ENCODE measurements at regions not wholly inside any gene's neighbourhood (a gene's known extent, or its start where the extent isn't known, plus 50 kb on each side); places are given as distances from the start of the nearest gene placed in this dataset.

DNA sequence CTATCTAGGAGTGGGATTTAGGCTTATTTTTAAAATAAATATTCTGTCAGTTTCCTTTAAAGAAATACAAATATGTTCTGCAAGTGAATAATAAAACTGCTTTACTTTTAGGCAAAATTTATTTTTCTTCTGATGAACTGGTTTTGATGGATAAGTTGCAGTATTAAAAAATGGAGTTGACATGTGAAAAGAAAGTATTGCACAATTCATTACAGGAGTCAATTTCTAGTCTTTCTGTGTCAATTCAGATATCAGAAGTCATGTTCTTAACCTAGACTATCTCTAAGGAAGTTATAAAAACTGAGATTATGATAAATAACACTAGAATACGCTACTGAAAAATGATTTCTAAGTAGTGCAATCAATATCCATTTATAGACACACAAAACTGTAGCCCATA lies 270.2 kb upstream of the TMPRSS15 start:
- TF ChIP-seq YY1 (IDR thresholded peaks at IDR 0.05; ENCODE audit: insufficient read depth, insufficient read length) (no peak), SUZ12 (IDR thresholded peaks at IDR 0.05; ENCODE audit: extremely low read depth, insufficient read depth, insufficient read length) (no peak), ZNF274 (IDR thresholded peaks at IDR 0.05; ENCODE audit: low read depth, low read length) (no peak)
- no peaks in the 10 kb centered on the region for H3K4me1 ChIP-seq (ENCODE audit: insufficient read depth, insufficient read length)

DNA sequence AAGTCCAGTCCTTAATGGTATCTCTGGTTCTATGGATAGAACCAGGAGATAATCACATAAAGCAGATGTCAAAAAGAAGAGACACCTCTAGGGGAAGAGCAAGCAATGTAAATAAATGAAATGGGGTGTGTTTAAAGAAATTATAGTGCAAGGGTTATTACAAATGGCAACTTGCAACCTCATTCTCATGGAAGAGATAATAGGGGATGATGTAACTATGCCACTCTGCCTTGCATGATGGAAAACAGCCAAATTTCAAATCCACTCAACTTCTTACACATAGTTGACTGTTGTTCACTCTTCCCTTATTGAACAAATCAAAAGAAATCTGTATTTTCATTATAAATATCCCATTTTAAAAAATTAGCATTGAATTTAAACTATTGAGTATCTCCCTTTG lies 274.0 kb upstream of the TMPRSS15 start:
- no peaks in the 10 kb centered on the region for H3K9me3 ChIP-seq (ENCODE audit: insufficient read depth, low read length)
- no peak overlapping the region for H3K9ac ChIP-seq (ENCODE audit: insufficient read length, low read depth)
- no peak for DNase-seq (ENCODE audit: low read depth, low spot score)

More for the DNA sequence above, 270.2 kb upstream of the TMPRSS15 start:
- Histone ChIP-seq H3K9ac (ENCODE audit: insufficient read length, low read depth) (no peak overlapping the region), H3K36me3 (ENCODE audit: insufficient read depth, insufficient read length, low read length) (no peaks in the 10 kb centered on the region), H3K27me3 (ENCODE audit: insufficient read depth, insufficient read length) (no peaks in the 10 kb centered on the region), H3K4me3 (ENCODE audit: insufficient read length, low read depth) (no peak overlapping the region), H3K9me3 (ENCODE audit: insufficient read depth, low read length) (no peaks in the 10 kb centered on the region)
- DNase-seq (ENCODE audit: low read depth, low spot score), result no peak

DNA sequence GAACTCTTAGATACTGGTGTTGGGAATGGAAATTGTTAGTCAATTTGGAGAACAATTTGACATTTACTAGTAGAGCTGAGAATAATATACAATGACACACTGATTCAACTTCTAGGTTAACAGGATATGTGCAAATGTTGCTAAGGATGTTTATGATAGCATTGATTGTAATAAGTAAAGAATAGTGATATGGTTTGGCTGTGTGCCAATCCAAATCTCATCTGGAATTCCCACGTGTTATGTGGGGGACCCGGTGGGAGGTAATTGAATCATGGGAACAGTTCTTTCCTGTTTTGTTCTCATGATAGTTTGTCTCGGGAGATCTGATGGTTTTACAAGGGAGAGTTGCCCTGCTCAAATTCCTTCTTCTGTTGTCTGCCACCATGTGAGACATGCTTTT lies 302.4 kb upstream of the TMPRSS15 start:
- H3K27me3 ChIP-seq (ENCODE audit: insufficient read depth, insufficient read length), result no peaks in the 10 kb centered on the region
- H3K9me3 ChIP-seq (ENCODE audit: insufficient read depth, low read length), result no peaks in the 10 kb centered on the region
- TF ChIP-seq ZNF274 (IDR thresholded peaks at IDR 0.05; ENCODE audit: low read depth, low read length) (no peak), SUZ12 (IDR thresholded peaks at IDR 0.05; ENCODE audit: extremely low read depth, insufficient read depth, insufficient read length) (no peak)
- no peaks in the 10 kb centered on the region for H3K4me1 ChIP-seq (ENCODE audit: insufficient read depth, insufficient read length)
- DNase-seq (ENCODE audit: low read depth, low spot score), result no peak
- H3K9ac ChIP-seq (ENCODE audit: insufficient read length, low read depth), result no peak overlapping the region
- H3K4me3 ChIP-seq (ENCODE audit: insufficient read length, low read depth), result no peak overlapping the region
- no peaks in the 10 kb centered on the region for H3K36me3 ChIP-seq (ENCODE audit: insufficient read depth, insufficient read length, low read length)

More for the DNA sequence above, 274.0 kb upstream of the TMPRSS15 start:
- Histone ChIP-seq H3K36me3 (ENCODE audit: insufficient read depth, insufficient read length, low read length) (no peaks in the 10 kb centered on the region), H3K4me3 (ENCODE audit: insufficient read length, low read depth) (no peak overlapping the region), H3K4me1 (ENCODE audit: insufficient read depth, insufficient read length) (no peaks in the 10 kb centered on the region), H3K27me3 (ENCODE audit: insufficient read depth, insufficient read length) (no peaks in the 10 kb centered on the region)
- TF ChIP-seq SUZ12 (IDR thresholded peaks at IDR 0.05; ENCODE audit: extremely low read depth, insufficient read depth, insufficient read length) (no peak), YY1 (IDR thresholded peaks at IDR 0.05; ENCODE audit: insufficient read depth, insufficient read length) (no peak), ZNF274 (IDR thresholded peaks at IDR 0.05; ENCODE audit: low read depth, low read length) (no peak)

DNA sequence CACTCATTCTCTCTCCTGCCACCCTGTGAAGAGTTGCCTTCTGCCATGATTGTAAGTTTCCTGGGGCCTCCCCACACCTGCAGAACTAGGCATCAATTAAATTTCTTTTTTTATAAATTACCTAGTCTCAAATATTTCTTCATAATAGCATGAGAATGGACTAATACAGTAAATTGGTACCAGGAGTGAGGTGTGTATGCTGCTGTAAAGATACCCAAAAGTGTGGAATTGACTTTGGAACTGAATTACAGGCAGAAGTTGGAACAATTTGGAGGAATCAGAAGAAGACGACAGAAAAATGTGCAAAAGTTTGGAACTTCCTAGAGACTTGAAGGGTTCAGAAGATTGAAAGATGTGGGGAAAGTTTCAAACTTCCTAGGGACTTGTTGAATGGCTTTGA lies 308.1 kb upstream of the TMPRSS15 start:
- no peaks in the 10 kb centered on the region for H3K27me3 ChIP-seq (ENCODE audit: insufficient read depth, insufficient read length)
- no peak overlapping the region for H3K4me3 ChIP-seq (ENCODE audit: insufficient read length, low read depth)
- no peaks in the 10 kb centered on the region for H3K36me3 ChIP-seq (ENCODE audit: insufficient read depth, insufficient read length, low read length)
- no peaks in the 10 kb centered on the region for H3K9me3 ChIP-seq (ENCODE audit: insufficient read depth, low read length)
- no peaks in the 10 kb centered on the region for H3K4me1 ChIP-seq (ENCODE audit: insufficient read depth, insufficient read length)
- no peak for TF ChIP-seq YY1 (IDR thresholded peaks at IDR 0.05; ENCODE audit: insufficient read depth, insufficient read length)
- no peak for TF ChIP-seq SUZ12 (IDR thresholded peaks at IDR 0.05; ENCODE audit: extremely low read depth, insufficient read depth, insufficient read length)
- TF ChIP-seq ZNF274 (IDR thresholded peaks at IDR 0.05; ENCODE audit: low read depth, low read length), result no peak
- no peak for DNase-seq (ENCODE audit: low read depth, low spot score)
- no peak overlapping the region for H3K9ac ChIP-seq (ENCODE audit: insufficient read length, low read depth)

DNA sequence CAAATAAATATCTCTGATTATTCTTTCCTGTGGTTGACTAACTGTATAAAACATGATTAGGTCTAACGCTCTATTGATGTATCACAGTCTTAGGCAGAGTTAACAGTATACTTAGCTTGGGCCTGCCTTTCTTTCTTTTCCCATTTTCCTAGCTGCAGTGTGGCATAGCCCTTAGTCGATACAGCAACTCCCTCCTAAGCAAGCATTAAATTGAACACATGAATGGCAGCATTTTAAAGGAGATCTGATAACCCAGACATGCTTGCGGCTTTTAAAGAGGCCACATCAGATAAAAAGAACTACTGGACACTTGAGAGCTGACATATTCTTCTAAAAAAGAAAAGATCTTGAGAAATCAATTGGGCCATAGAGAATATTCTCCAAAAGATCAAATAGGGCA lies 312.0 kb upstream of the TMPRSS15 start:
- no peak for DNase-seq (ENCODE audit: low read depth, low spot score)
- TF ChIP-seq YY1 (IDR thresholded peaks at IDR 0.05; ENCODE audit: insufficient read depth, insufficient read length), result no peak
- TF ChIP-seq SUZ12 (IDR thresholded peaks at IDR 0.05; ENCODE audit: extremely low read depth, insufficient read depth, insufficient read length), result no peak
- TF ChIP-seq ZNF274 (IDR thresholded peaks at IDR 0.05; ENCODE audit: low read depth, low read length), result no peak
- H3K27me3 ChIP-seq (ENCODE audit: insufficient read depth, insufficient read length), result no peaks in the 10 kb centered on the region
- H3K9ac ChIP-seq (ENCODE audit: insufficient read length, low read depth), result no peak overlapping the region
- no peaks in the 10 kb centered on the region for H3K9me3 ChIP-seq (ENCODE audit: insufficient read depth, low read length)
- no peak overlapping the region for H3K4me3 ChIP-seq (ENCODE audit: insufficient read length, low read depth)
- H3K4me1 ChIP-seq (ENCODE audit: insufficient read depth, insufficient read length), result no peaks in the 10 kb centered on the region
- H3K36me3 ChIP-seq (ENCODE audit: insufficient read depth, insufficient read length, low read length), result no peaks in the 10 kb centered on the region

- Histone ChIP-seq H3K27me3 (ENCODE audit: insufficient read depth, insufficient read length) (no peaks in the 10 kb centered on the region), H3K9ac (ENCODE audit: insufficient read length, low read depth) (no peak overlapping the region), H3K4me1 (ENCODE audit: insufficient read depth, insufficient read length) (no peaks in the 10 kb centered on the region), H3K36me3 (ENCODE audit: insufficient read depth, insufficient read length, low read length) (no peaks in the 10 kb centered on the region), H3K9me3 (ENCODE audit: insufficient read depth, low read length) (no peaks in the 10 kb centered on the region), H3K4me3 (ENCODE audit: insufficient read length, low read depth) (no peak overlapping the region)
- no peak for DNase-seq (ENCODE audit: low read depth, low spot score)
- TF ChIP-seq YY1 (IDR thresholded peaks at IDR 0.05; ENCODE audit: insufficient read depth, insufficient read length), result no peak
- no peak for TF ChIP-seq ZNF274 (IDR thresholded peaks at IDR 0.05; ENCODE audit: low read depth, low read length)
These were observed 313.1 kb upstream of the TMPRSS15 start for GRCh38 chr21:18716578-18717138.

GRCh38 chr21:18722193-18722592 lies 318.6 kb upstream of the TMPRSS15 start:
- no peaks in the 10 kb centered on the region for H3K4me1 ChIP-seq (ENCODE audit: insufficient read depth, insufficient read length)
- H3K36me3 ChIP-seq (ENCODE audit: insufficient read depth, insufficient read length, low read length), result no peaks in the 10 kb centered on the region
- no peak for TF ChIP-seq YY1 (IDR thresholded peaks at IDR 0.05; ENCODE audit: insufficient read depth, insufficient read length)
- no peak for TF ChIP-seq SUZ12 (IDR thresholded peaks at IDR 0.05; ENCODE audit: extremely low read depth, insufficient read depth, insufficient read length)
- no peak for TF ChIP-seq ZNF274 (IDR thresholded peaks at IDR 0.05; ENCODE audit: low read depth, low read length)
- no peak overlapping the region for H3K4me3 ChIP-seq (ENCODE audit: insufficient read length, low read depth)
- H3K27me3 ChIP-seq (ENCODE audit: insufficient read depth, insufficient read length), result no peaks in the 10 kb centered on the region
- no peak overlapping the region for H3K9ac ChIP-seq (ENCODE audit: insufficient read length, low read depth)
- no peak for DNase-seq (ENCODE audit: low read depth, low spot score)
- no peaks in the 10 kb centered on the region for H3K9me3 ChIP-seq (ENCODE audit: insufficient read depth, low read length)

Data from NT2/D1 (cell line).